H9 (cell line): ENCODE measurements at regions not wholly inside any gene's neighbourhood (a gene's known extent, or its start where the extent isn't known, plus 50 kb on each side); places are given as distances from the start of the nearest gene placed in this dataset.
"Not testable (repeated sequence)": the region's sequence is repeated elsewhere in the genome, so short reads cannot be mapped to it uniquely, and the experiment has no call there.

Source experiments
- DNase-seq: peaks from one replicate; pipeline ENCODE4 v3.0.0-alpha.2; 2017
- H2AFZ ChIP-seq: one replicate; pipeline ENCODE4 v1.6.1; 2013; ENCODE audit warnings: mild to moderate bottlenecking, low read length, control low read depth, moderate library complexity
- H2AK5ac ChIP-seq: 2 replicates; pipeline ENCODE4 v1.6.1; 2013; ENCODE audit warnings: low read length, control low read depth, mixed read lengths; ENCODE audit not compliant: insufficient read length
- H2BK120ac ChIP-seq: one replicate; pipeline ENCODE4 v1.6.1; 2013; ENCODE audit warnings: low read depth, mild to moderate bottlenecking, low read length, control low read depth, inconsistent platforms; ENCODE audit not compliant: poor library complexity, severe bottlenecking
- H2BK12ac ChIP-seq: 2 replicates; pipeline ENCODE4 v1.6.1; 2013; ENCODE audit warnings: low read length, control low read depth, mixed read lengths, low read depth; ENCODE audit not compliant: insufficient read length
- H2BK15ac ChIP-seq: 2 replicates; pipeline ENCODE4 v1.6.1; 2013; ENCODE audit warnings: low read depth, low read length, control low read depth
- H2BK20ac ChIP-seq: one replicate; pipeline ENCODE4 v1.6.1; 2013; ENCODE audit warnings: low read depth, mild to moderate bottlenecking, low read length, control low read depth, inconsistent platforms; ENCODE audit not compliant: poor library complexity, severe bottlenecking
- H2BK5ac ChIP-seq: 2 replicates; pipeline ENCODE4 v1.6.1; 2013; ENCODE audit warnings: low read length, control low read depth, mixed read lengths; ENCODE audit not compliant: insufficient read length
- H3K14ac ChIP-seq: 2 replicates; pipeline ENCODE4 v1.6.1; 2013; ENCODE audit warnings: low read length, control low read depth; ENCODE audit not compliant: insufficient read depth
- H3K18ac ChIP-seq: 2 replicates; pipeline ENCODE4 v1.6.1; 2013; ENCODE audit warnings: low read depth, mild to moderate bottlenecking, mixed read lengths, low read length, control low read depth; ENCODE audit not compliant: insufficient read length
- H3K23ac ChIP-seq: 2 replicates; pipeline ENCODE4 v1.6.1; 2013; ENCODE audit warnings: low read length, control low read depth, mixed read lengths, low read depth; ENCODE audit not compliant: insufficient read length
- H3K23me2 ChIP-seq: 2 replicates; pipeline ENCODE4 v1.6.1; 2013; ENCODE audit warnings: low read depth, mild to moderate bottlenecking, mixed read lengths, low read length, control low read depth; ENCODE audit not compliant: insufficient read length, poor library complexity, severe bottlenecking
- H3K27ac ChIP-seq: 2 replicates; pipeline ENCODE4 v1.5.1; 2013; ENCODE audit warnings: low read length, control low read depth, mixed read lengths, low read depth; ENCODE audit not compliant: insufficient read length
- H3K27me3 ChIP-seq: 2 replicates; pipeline ENCODE4 v1.6.1; 2013; ENCODE audit warnings: low read length, control low read depth, inconsistent platforms; ENCODE audit not compliant: insufficient read depth
- H3K4ac ChIP-seq: 2 replicates; pipeline ENCODE4 v1.6.1; 2013; ENCODE audit warnings: low read depth, mild to moderate bottlenecking, control low read depth, inconsistent platforms, low read length, moderate library complexity
- H3K4me1 ChIP-seq: 2 replicates; pipeline ENCODE4 v1.6.1; 2013; ENCODE audit warnings: low read length, control low read depth, inconsistent platforms; ENCODE audit not compliant: insufficient read depth
- H3K4me2 ChIP-seq: 2 replicates; pipeline ENCODE4 v1.6.1; 2013; ENCODE audit warnings: low read length, control low read depth, mixed read lengths; ENCODE audit not compliant: insufficient read length, insufficient read depth
- H3K56ac ChIP-seq: 2 replicates; pipeline ENCODE4 v1.6.1; 2013; ENCODE audit warnings: low read depth, mild to moderate bottlenecking, mixed read lengths, low read length, control low read depth; ENCODE audit not compliant: insufficient read length
- H3K79me1 ChIP-seq: 2 replicates; pipeline ENCODE4 v1.6.1; 2013; ENCODE audit warnings: low read depth, mild to moderate bottlenecking, moderate library complexity, low read length, control low read depth, inconsistent platforms; ENCODE audit not compliant: insufficient read depth, poor library complexity, severe bottlenecking
- H3K79me2 ChIP-seq: 2 replicates; pipeline ENCODE4 v1.6.1; 2013; ENCODE audit warnings: low read length, control low read depth, inconsistent platforms; ENCODE audit not compliant: insufficient read depth
- H3K9ac ChIP-seq: 2 replicates; pipeline ENCODE4 v1.6.1; 2013; ENCODE audit warnings: low read length, control low read depth, mixed read lengths; ENCODE audit not compliant: insufficient read length; ENCODE audit errors: extremely low read depth
- H3K9me3 ChIP-seq: one replicate; pipeline ENCODE4 v1.6.1; 2013; ENCODE audit warnings: low read depth, low read length, inconsistent platforms; ENCODE audit not compliant: control insufficient read depth
- H3T11ph ChIP-seq: one replicate; pipeline ENCODE4 v1.6.1; 2013; ENCODE audit warnings: mild to moderate bottlenecking, low read length, control low read depth, inconsistent platforms
- H4K20me1 ChIP-seq: one replicate; pipeline ENCODE4 v1.6.1; 2013; ENCODE audit not compliant: control insufficient read depth, insufficient read length, insufficient read depth
- H4K5ac ChIP-seq: 2 replicates; pipeline ENCODE4 v1.6.1; 2013; ENCODE audit warnings: low read depth, mild to moderate bottlenecking, mixed read lengths, low read length, control low read depth; ENCODE audit not compliant: insufficient read length
- H4K8ac ChIP-seq: replicated peaks from 2 replicates; pipeline ENCODE4 v1.6.1; 2013; ENCODE audit warnings: low read length, control low read depth, mixed read lengths, low read depth; ENCODE audit not compliant: insufficient read length
- H4K91ac ChIP-seq: 2 replicates; pipeline ENCODE4 v1.6.1; 2013; ENCODE audit warnings: low read depth, mild to moderate bottlenecking, moderate library complexity, mixed read lengths, low read length, control low read depth; ENCODE audit not compliant: insufficient read length
- H3K27ac Mint-ChIP-seq, 3 experiments: 2 replicates in 2 of 3; 3 replicates in 1 of 3; pipeline ENCODE4 v1.8.0; 2020 to 2021; ENCODE audit warnings: mixed read lengths in 3 of 3, mild to moderate bottlenecking in 1 of 3, moderate library complexity in 1 of 3
- H3K27me3 Mint-ChIP-seq: 2 replicates; pipeline ENCODE4 v1.8.0; 2021; ENCODE audit warnings: low read depth, mild to moderate bottlenecking, moderate library complexity, mixed read lengths
- H3K36me3 Mint-ChIP-seq, 3 experiments: 2 replicates in 2 of 3; 3 replicates in 1 of 3; pipeline ENCODE4 v1.8.0; 2020 to 2021; ENCODE audit warnings: low read depth in 3 of 3, mixed read lengths in 3 of 3; ENCODE audit not compliant: insufficient read depth in 1 of 3
- H3K4me1 Mint-ChIP-seq, 2 experiments: 2 replicates each; pipeline ENCODE4 v1.8.0; 2020; ENCODE audit warnings: mixed read lengths in 2 of 2
- H3K4me3 Mint-ChIP-seq, 2 experiments: 2 replicates in 1 of 2; 3 replicates in 1 of 2; pipeline ENCODE4 v1.8.0; 2020 to 2021; ENCODE audit warnings: mild to moderate bottlenecking in 2 of 2, mixed read lengths in 2 of 2, moderate library complexity in 1 of 2
- H3K9me3 Mint-ChIP-seq, 2 experiments: 2 replicates in 1 of 2; 3 replicates in 1 of 2; pipeline ENCODE4 v1.8.0; 2020; ENCODE audit warnings: mild to moderate bottlenecking in 2 of 2, mixed read lengths in 2 of 2, moderate library complexity in 1 of 2
- CTCF ChIP-seq: fragments of 200-600 bp; sonication (generic); conservative IDR thresholded peaks from 3 replicates; pipeline ENCODE4 v1.8.0; 2021; ENCODE audit warnings: antibody characterized with exemption, mild to moderate bottlenecking
- WGBS: extraction: QIAGEN DNeasy Blood & Tissue Kit; methylation state at CpG from one replicate; pipeline ENCODE4 v1.1.7; 2013; ENCODE audit warnings: missing lambda C conversion rate, low lambda C conversion rate, mixed read lengths; ENCODE audit not compliant: insufficient read length; ENCODE audit errors: extremely low coverage; 5-methylcytosine and 5-hydroxymethylcytosine counted together

DNA sequence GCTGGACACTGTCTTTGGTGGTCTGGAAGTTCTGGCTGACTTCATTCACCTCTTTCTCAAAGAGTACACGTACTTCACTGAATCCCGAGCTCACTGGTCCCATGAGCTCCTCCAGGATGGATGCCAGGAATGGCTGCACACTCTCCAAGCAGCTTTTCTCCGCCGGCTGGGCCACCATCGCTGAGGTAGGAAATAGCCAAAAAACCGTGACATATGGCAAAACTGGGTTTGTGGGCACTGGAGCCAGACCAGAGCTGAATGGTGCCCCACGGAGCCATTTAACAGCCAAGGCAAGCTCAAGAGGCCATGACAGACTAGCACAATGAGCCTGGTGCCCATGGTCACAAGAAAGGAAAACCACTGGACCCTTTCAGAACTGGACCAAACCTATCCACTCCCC is 64.0 kb upstream of the EDEM3 start:
- Mint-ChIP-seq H3K4me3 (no peak overlapping the region), H3K27ac (no peak overlapping the region), H3K9me3 (peaks cover 21 to 23% of the 10 kb centered on the region in 2 experiments), H3K36me3 (peaks cover 37 to 43% (median 42%) of the 10 kb centered on the region in 3 experiments), H3K27me3 (no peaks in the 10 kb centered on the region; the same call in 1 of the 2 replicates), H3K4me1 (peaks cover 0 to 4% of the 10 kb centered on the region in 2 experiments; a peak in 1 of 4 replicates)
- no peaks in the 10 kb centered on the region for H3K27me3 ChIP-seq
- H4K5ac ChIP-seq, result no peak overlapping the region
- no peak for TF ChIP-seq CTCF
- H4K91ac ChIP-seq, result no peak overlapping the region
- no peaks in the 10 kb centered on the region for H3K79me2 ChIP-seq
- no CpG with 5 or more reads among the region's 7 CpGs for WGBS
- no peak overlapping the region for H2AK5ac ChIP-seq
- H3K4me1 ChIP-seq, result no peaks in the 10 kb centered on the region
- H2BK5ac ChIP-seq, result no peak overlapping the region
- no peak overlapping the region for H3K18ac ChIP-seq
- no peaks in the 10 kb centered on the region for H3K79me1 ChIP-seq
- H2BK12ac ChIP-seq, result no peak overlapping the region
- no peak overlapping the region for H3K27ac ChIP-seq
- H3K9ac ChIP-seq, result no peak overlapping the region
- H3K9me3 ChIP-seq, result peaks cover 2% of the 10 kb centered on the region
- H3T11ph ChIP-seq, result no peak overlapping the region
- no peak overlapping the region for H2BK20ac ChIP-seq
- H2BK15ac ChIP-seq, result no peak overlapping the region
- no peaks in the 10 kb centered on the region for H3K23me2 ChIP-seq
- no peak overlapping the region for H3K56ac ChIP-seq
- no peak overlapping the region for H3K4ac ChIP-seq
- no peak overlapping the region for H3K14ac ChIP-seq
- no peak overlapping the region for H4K8ac ChIP-seq
- DNase-seq, result no peak
- no peak overlapping the region for H3K4me2 ChIP-seq
- no peak overlapping the region for H2BK120ac ChIP-seq
- no peak overlapping the region for H2AFZ ChIP-seq
- peaks cover 2% of the 10 kb centered on the region for H4K20me1 ChIP-seq
- no peak overlapping the region for H3K23ac ChIP-seq

GRCh38 chr1:184817003-184817402 is 62.3 kb upstream of the EDEM3 start:
- not testable (repeated sequence) for H3K23ac ChIP-seq, H3K4ac ChIP-seq, H4K5ac ChIP-seq, H3K4me2 ChIP-seq, H3K4me1 Mint-ChIP-seq, H3K14ac ChIP-seq, H2BK5ac ChIP-seq, H2AK5ac ChIP-seq, H3K23me2 ChIP-seq, H4K8ac ChIP-seq, H3K9ac ChIP-seq, H3K79me1 ChIP-seq, H3K4me3 Mint-ChIP-seq, H2BK20ac ChIP-seq, DNase-seq, H3K56ac ChIP-seq, H4K91ac ChIP-seq, H3T11ph ChIP-seq, H2BK12ac ChIP-seq, H3K27ac ChIP-seq, H4K20me1 ChIP-seq, H2AFZ ChIP-seq, H2BK15ac ChIP-seq, H3K9me3 ChIP-seq, H3K18ac ChIP-seq, H3K27me3 Mint-ChIP-seq, H3K4me1 ChIP-seq, H3K27ac Mint-ChIP-seq, H2BK120ac ChIP-seq, H3K27me3 ChIP-seq, H3K79me2 ChIP-seq
- Mint-ChIP-seq H3K9me3 (peaks cover 36 to 39% of the 10 kb centered on the region in 2 experiments), H3K36me3 (peaks cover 48 to 58% (median 50%) of the 10 kb centered on the region in 3 experiments)
- no CpG with 5 or more reads among the region's 2 CpGs for WGBS
